SK-N-SH (cell line): ENCODE measurements at regions not wholly inside any gene's neighbourhood (a gene's known extent, or its start where the extent isn't known, plus 50 kb on each side); places are given as distances from the start of the nearest gene placed in this dataset.

Experiments used
- CTCF ChIA-PET: fragments of 300-600, 350-600 bp; formaldehyde crosslinking; extraction: SDS; loops from one replicate; lab custom pipeline; 2021; lab: Yijun Ruan, JAX
- POLR2A ChIA-PET: fragments of 350-600 bp; sonication (Branson Sonifier 250); formaldehyde crosslinking; extraction: SDS; loops from one replicate; lab custom pipeline; 2020; ENCODE audit warnings: antibody characterized with exemption, inconsistent platforms; lab: Yijun Ruan, JAX
- DNase-seq: peaks from one replicate; pipeline ENCODE4 v3.0.0; 2012
- H2AFZ ChIP-seq: fragments of 200-600 bp; sonication (generic); 2 replicates; pipeline ENCODE4 v1.8.1; 2016; ENCODE audit warnings: antibody characterized with exemption, mild to moderate bottlenecking, low read depth
- H3F3A ChIP-seq: fragments of 200-600 bp; sonication (generic); replicated peaks from 2 replicates; pipeline ENCODE3; 2016; ENCODE audit warnings: antibody characterized with exemption, mild to moderate bottlenecking; ENCODE audit not compliant: insufficient read depth
- H3K27ac ChIP-seq, 2 experiments: fragments of 200-500 bp in 1 of 2; fragments of 200-600 bp in 1 of 2; sonication (Bioruptor generic) in 1 of 2; sonication (generic), shearing (Covaris generic) in 1 of 2; 2 replicates each; pipeline versions ENCODE4 v1.5.1 to v1.6.1; 2014 to 2016; ENCODE audit warnings: low read depth in 2 of 2, inconsistent platforms in 1 of 2, low read length in 1 of 2, mild to moderate bottlenecking in 1 of 2, mixed read lengths in 1 of 2
- H3K27me3 ChIP-seq: fragments of 200-600 bp; sonication (generic), shearing (Covaris generic); 2 replicates; pipeline ENCODE4 v1.6.1; 2016; ENCODE audit warnings: mixed run types; ENCODE audit not compliant: insufficient read depth
- H3K36me3 ChIP-seq, 2 experiments: fragments of 200-500 bp in 1 of 2; fragments of 200-600 bp in 1 of 2; sonication (Bioruptor generic) in 1 of 2; sonication (generic) in 1 of 2; replicated peaks in 1 of 2; 2 replicates each; pipeline versions ENCODE3 to v1.5.1; 2014 to 2016; ENCODE audit warnings: low read length in 1 of 2, mild to moderate bottlenecking in 1 of 2; ENCODE audit not compliant: insufficient read depth in 2 of 2, control insufficient read depth in 1 of 2
- H3K4me1 ChIP-seq, 2 experiments: fragments of 200-500 bp in 1 of 2; fragments of 200-600 bp in 1 of 2; sonication (Bioruptor generic) in 1 of 2; sonication (generic), shearing (Covaris generic) in 1 of 2; 2 replicates each; pipeline versions ENCODE4 v1.5.1 to v1.6.1; 2014 to 2016; ENCODE audit warnings: low read depth in 1 of 2, low read length in 1 of 2, mixed run types in 1 of 2; ENCODE audit not compliant: insufficient read depth in 2 of 2, control insufficient read depth in 1 of 2
- H3K4me2 ChIP-seq: fragments of 200-600 bp; sonication (generic), shearing (Covaris generic); 2 replicates; pipeline ENCODE4 v1.6.1; 2017; ENCODE audit warnings: mixed run types
- H3K4me3 ChIP-seq, 2 experiments: fragments of 200-500 bp in 1 of 2; fragments of 200-600 bp in 1 of 2; sonication (Bioruptor generic) in 1 of 2; sonication (generic), shearing (Covaris generic) in 1 of 2; 2 replicates each; pipeline versions ENCODE4 v1.5.1 to v1.8.1; 2014 to 2016; ENCODE audit warnings: low read depth in 2 of 2, inconsistent platforms in 1 of 2, low read length in 1 of 2, mild to moderate bottlenecking in 1 of 2, mixed read lengths in 1 of 2, moderate library complexity in 1 of 2
- H3K79me2 ChIP-seq: fragments of 200-600 bp; sonication (generic); 2 replicates; pipeline ENCODE4 v1.8.1; 2017; ENCODE audit warnings: mild to moderate bottlenecking; ENCODE audit not compliant: insufficient read depth
- H3K9ac ChIP-seq: fragments of 200-600 bp; sonication (generic); 2 replicates; pipeline ENCODE4 v1.6.1; 2017; ENCODE audit warnings: mixed run types
- H3K9me2 ChIP-seq: fragments of 200-600 bp; sonication (generic); 2 replicates; pipeline ENCODE4 v1.6.1; 2017; ENCODE audit warnings: mixed run types
- H3K9me3 ChIP-seq: fragments of 200-600 bp; sonication (generic); 2 replicates; pipeline ENCODE4 v1.6.1; 2017; ENCODE audit warnings: mixed run types, mild to moderate bottlenecking, moderate library complexity
- H4K20me1 ChIP-seq: fragments of 200-600 bp; sonication (generic); 2 replicates; pipeline ENCODE4 v1.6.1; 2017; ENCODE audit warnings: mild to moderate bottlenecking, mixed run types; ENCODE audit not compliant: insufficient read depth
- CHD2 ChIP-seq: fragments of 150-350 bp; IDR thresholded peaks from 2 replicates; pipeline ENCODE4 v1.6.1; 2018; ENCODE audit warnings: low read length; ENCODE audit not compliant: partially characterized antibody
- EZH2phosphoT487 ChIP-seq: fragments of 200-600 bp; sonication (generic); IDR thresholded peaks from 2 replicates; pipeline ENCODE4 v1.6.1; 2017; ENCODE audit warnings: low read depth, mixed run types, mild to moderate bottlenecking, antibody characterized with exemption, moderate library complexity, borderline replicate concordance
- FOSL2 ChIP-seq: IDR thresholded peaks from 2 replicates; pipeline ENCODE4 v1.4.0; 2012; ENCODE audit warnings: low read depth, mild to moderate bottlenecking, moderate library complexity, borderline replicate concordance
- FOXJ3 ChIP-seq: sonication (generic); formaldehyde crosslinking; IDR thresholded peaks from 2 replicates; pipeline ENCODE4 v1.5.1; 2020; ENCODE audit warnings: mild to moderate bottlenecking, missing genetic modification reagents
- FOXM1 ChIP-seq: IDR thresholded peaks from 2 replicates; pipeline ENCODE4 v1.4.0; 2012; ENCODE audit warnings: low read depth, mild to moderate bottlenecking
- GATA2 ChIP-seq: sonication (generic); formaldehyde crosslinking; IDR thresholded peaks from 2 replicates; pipeline ENCODE4 v1.5.0; 2020; ENCODE audit warnings: mild to moderate bottlenecking, missing genetic modification reagents
- JUND ChIP-seq: IDR thresholded peaks from 2 replicates; pipeline ENCODE4 v1.4.0; 2012
- MEF2A ChIP-seq: IDR thresholded peaks from 2 replicates; pipeline ENCODE4 v1.4.0; 2012; ENCODE audit warnings: low read depth, borderline replicate concordance
- NRF1 ChIP-seq: IDR thresholded peaks from 2 replicates; pipeline ENCODE4 v1.6.1; 2012; ENCODE audit warnings: low read depth, mild to moderate bottlenecking, low read length
- POLR2AphosphoS5 ChIP-seq: IDR thresholded peaks from 2 replicates; pipeline ENCODE4 v1.6.1; 2012; ENCODE audit warnings: low read depth, low read length
- RCOR1 ChIP-seq: fragments of 150-350 bp; IDR thresholded peaks from 2 replicates; pipeline ENCODE4 v1.6.1; 2017; ENCODE audit warnings: antibody characterized with exemption, low read length
- TAF1 ChIP-seq: IDR thresholded peaks from 2 replicates; pipeline ENCODE4 v1.6.1; 2012; ENCODE audit warnings: low read depth, mild to moderate bottlenecking, low read length, moderate library complexity, borderline replicate concordance
- TEAD4 ChIP-seq: IDR thresholded peaks from 2 replicates; pipeline ENCODE4 v1.4.0; 2012; ENCODE audit warnings: mild to moderate bottlenecking, borderline replicate concordance; ENCODE audit not compliant: insufficient read depth
- WGBS: methylation state at CpG from one replicate; pipeline ENCODE4 v1.1.6; 2017; ENCODE audit warnings: low lambda C conversion rate; 5-methylcytosine and 5-hydroxymethylcytosine counted together
- TF ChIP-seq, protein P1 (sequence below): fragments of 150-350 bp; IDR thresholded peaks from 2 replicates; pipeline ENCODE4 v1.6.1; 2016; ENCODE audit warnings: mild to moderate bottlenecking, low read depth, low read length
- TF ChIP-seq, protein P2 (sequence below): IDR thresholded peaks from 2 replicates; pipeline ENCODE4 v1.6.1; 2012; ENCODE audit warnings: mild to moderate bottlenecking, low read depth, low read length, moderate library complexity
- TF ChIP-seq, protein P3 (sequence below): fragments of 150-350 bp; IDR thresholded peaks from 2 replicates; pipeline ENCODE4 v1.6.1; 2017; ENCODE audit warnings: antibody characterized with exemption, low read length, low read depth, borderline replicate concordance
- TF ChIP-seq, protein P4 (sequence below): IDR thresholded peaks from 2 replicates; pipeline ENCODE4 v1.4.0; 2012; ENCODE audit warnings: low read depth, borderline replicate concordance
- TF ChIP-seq, protein P5 (sequence below): IDR thresholded peaks from 2 replicates; pipeline ENCODE4 v1.4.0; 2012; ENCODE audit warnings: low read depth

DNA sequence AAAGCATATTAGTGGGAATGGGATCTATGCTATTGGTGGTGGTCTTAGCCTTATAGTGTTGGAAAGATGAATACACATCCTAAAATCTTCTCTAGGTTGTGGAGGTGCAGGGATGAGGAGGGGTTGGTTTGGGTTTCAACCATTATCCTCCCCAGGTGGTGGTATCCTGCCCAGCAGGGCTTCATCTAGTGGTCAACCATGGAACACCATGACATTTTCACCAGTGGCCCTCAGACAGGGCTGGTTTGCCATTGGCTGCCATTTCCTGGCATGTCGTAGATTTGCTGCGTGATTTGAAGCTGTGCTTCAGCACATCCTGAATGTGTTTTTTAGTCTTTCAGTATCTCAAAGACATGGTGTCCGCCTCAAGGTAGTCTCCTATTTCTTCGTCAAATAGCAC is 391.2 kb upstream of the HNRNPA3 start:
- no peaks in the 10 kb centered on the region for H3K27me3 ChIP-seq
- TF ChIP-seq POLR2AphosphoS5 (no peak), TEAD4 (no peak), CHD2 (no peak), GATA2 (CRISPR knock-in tag) (no peak), RCOR1 (no peak), FOSL2 (no peak), TAF1 (no peak), FOXM1 (no peak)
- TF ChIP-seq, protein P1, sequence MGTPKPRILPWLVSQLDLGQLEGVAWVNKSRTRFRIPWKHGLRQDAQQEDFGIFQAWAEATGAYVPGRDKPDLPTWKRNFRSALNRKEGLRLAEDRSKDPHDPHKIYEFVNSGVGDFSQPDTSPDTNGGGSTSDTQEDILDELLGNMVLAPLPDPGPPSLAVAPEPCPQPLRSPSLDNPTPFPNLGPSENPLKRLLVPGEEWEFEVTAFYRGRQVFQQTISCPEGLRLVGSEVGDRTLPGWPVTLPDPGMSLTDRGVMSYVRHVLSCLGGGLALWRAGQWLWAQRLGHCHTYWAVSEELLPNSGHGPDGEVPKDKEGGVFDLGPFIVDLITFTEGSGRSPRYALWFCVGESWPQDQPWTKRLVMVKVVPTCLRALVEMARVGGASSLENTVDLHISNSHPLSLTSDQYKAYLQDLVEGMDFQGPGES: no peak
- TF ChIP-seq, protein P2, sequence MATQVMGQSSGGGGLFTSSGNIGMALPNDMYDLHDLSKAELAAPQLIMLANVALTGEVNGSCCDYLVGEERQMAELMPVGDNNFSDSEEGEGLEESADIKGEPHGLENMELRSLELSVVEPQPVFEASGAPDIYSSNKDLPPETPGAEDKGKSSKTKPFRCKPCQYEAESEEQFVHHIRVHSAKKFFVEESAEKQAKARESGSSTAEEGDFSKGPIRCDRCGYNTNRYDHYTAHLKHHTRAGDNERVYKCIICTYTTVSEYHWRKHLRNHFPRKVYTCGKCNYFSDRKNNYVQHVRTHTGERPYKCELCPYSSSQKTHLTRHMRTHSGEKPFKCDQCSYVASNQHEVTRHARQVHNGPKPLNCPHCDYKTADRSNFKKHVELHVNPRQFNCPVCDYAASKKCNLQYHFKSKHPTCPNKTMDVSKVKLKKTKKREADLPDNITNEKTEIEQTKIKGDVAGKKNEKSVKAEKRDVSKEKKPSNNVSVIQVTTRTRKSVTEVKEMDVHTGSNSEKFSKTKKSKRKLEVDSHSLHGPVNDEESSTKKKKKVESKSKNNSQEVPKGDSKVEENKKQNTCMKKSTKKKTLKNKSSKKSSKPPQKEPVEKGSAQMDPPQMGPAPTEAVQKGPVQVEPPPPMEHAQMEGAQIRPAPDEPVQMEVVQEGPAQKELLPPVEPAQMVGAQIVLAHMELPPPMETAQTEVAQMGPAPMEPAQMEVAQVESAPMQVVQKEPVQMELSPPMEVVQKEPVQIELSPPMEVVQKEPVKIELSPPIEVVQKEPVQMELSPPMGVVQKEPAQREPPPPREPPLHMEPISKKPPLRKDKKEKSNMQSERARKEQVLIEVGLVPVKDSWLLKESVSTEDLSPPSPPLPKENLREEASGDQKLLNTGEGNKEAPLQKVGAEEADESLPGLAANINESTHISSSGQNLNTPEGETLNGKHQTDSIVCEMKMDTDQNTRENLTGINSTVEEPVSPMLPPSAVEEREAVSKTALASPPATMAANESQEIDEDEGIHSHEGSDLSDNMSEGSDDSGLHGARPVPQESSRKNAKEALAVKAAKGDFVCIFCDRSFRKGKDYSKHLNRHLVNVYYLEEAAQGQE: no peak
- TF ChIP-seq, protein P3, sequence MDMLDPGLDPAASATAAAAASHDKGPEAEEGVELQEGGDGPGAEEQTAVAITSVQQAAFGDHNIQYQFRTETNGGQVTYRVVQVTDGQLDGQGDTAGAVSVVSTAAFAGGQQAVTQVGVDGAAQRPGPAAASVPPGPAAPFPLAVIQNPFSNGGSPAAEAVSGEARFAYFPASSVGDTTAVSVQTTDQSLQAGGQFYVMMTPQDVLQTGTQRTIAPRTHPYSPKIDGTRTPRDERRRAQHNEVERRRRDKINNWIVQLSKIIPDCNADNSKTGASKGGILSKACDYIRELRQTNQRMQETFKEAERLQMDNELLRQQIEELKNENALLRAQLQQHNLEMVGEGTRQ: no peak
- TF ChIP-seq, all 33 proteins: peak for 0
- ChIA-PET POLR2A (no interaction called here), CTCF (interaction anchor here (1.0 to 12.2 kb wide), 6 partner anchors 23 to 695 kb away, joined by 3 to 231 read pairs (median 4); no protein-coding TSS in a partner anchor)
- Histone ChIP-seq H3K9me2 (no peaks in the 10 kb centered on the region), H3K27ac (no peak overlapping the region), H3K4me3 (no peak overlapping the region), H3K4me2 (no peak overlapping the region), H3K9ac (no peak overlapping the region), H3K4me1 (no peaks in the 10 kb centered on the region; a peak in 2 of 4 replicates), H4K20me1 (no peaks in the 10 kb centered on the region), H3K9me3 (no peaks in the 10 kb centered on the region), H3K79me2 (no peaks in the 10 kb centered on the region), H2AFZ (no peak overlapping the region), H3K36me3 (no peaks in the 10 kb centered on the region), H3F3A (no peaks in the 10 kb centered on the region)
- 53% methylated on average over 4 of the region's 4 CpGs for WGBS
- DNase-seq: no peak

DNA sequence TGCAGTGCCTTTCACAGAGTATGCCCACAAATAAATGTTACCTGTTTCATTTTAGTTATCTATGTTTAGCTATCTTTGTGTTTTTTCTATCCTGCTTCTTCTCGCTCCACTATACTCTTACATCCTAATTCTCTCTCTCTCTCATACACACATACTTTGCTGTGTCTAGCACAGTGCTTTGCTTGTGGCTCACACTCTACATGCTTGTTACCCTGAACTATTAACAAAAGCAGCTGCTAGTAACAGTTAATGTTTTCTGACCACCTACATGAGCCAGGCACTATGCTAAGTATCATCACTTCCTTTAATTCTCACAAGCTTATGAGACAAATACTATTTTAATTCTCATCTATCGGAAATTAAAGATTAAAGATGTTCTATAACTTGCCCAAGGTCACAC is 390.5 kb upstream of the HNRNPA3 start:
- POLR2A ChIA-PET: no interaction called here
- TF ChIP-seq FOXJ3 (CRISPR knock-in tag): no peak
- no peak for TF ChIP-seq EZH2phosphoT487
- TF ChIP-seq, protein P4, sequence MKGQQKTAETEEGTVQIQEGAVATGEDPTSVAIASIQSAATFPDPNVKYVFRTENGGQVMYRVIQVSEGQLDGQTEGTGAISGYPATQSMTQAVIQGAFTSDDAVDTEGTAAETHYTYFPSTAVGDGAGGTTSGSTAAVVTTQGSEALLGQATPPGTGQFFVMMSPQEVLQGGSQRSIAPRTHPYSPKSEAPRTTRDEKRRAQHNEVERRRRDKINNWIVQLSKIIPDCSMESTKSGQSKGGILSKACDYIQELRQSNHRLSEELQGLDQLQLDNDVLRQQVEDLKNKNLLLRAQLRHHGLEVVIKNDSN: no peak
- no peak for TF ChIP-seq JUND
- no peak for TF ChIP-seq MEF2A
- no peak for TF ChIP-seq NRF1
- TF ChIP-seq, protein P5, sequence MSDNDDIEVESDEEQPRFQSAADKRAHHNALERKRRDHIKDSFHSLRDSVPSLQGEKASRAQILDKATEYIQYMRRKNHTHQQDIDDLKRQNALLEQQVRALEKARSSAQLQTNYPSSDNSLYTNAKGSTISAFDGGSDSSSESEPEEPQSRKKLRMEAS: no peak
- TF ChIP-seq, protein P1: no peak

More for the DNA sequence above, 390.5 kb upstream of the HNRNPA3 start:
- Histone ChIP-seq H3K27me3 (no peaks in the 10 kb centered on the region), H2AFZ (no peak overlapping the region), H3K27ac (no peak overlapping the region), H3K4me2 (no peak overlapping the region), H3F3A (no peaks in the 10 kb centered on the region), H3K9me2 (no peaks in the 10 kb centered on the region), H3K79me2 (no peaks in the 10 kb centered on the region), H3K4me1 (no peaks in the 10 kb centered on the region; a peak in 2 of 4 replicates), H3K9ac (no peak overlapping the region), H3K36me3 (no peaks in the 10 kb centered on the region), H3K9me3 (no peaks in the 10 kb centered on the region), H3K4me3 (no peak overlapping the region), H4K20me1 (no peaks in the 10 kb centered on the region)
- no peak for DNase-seq
- 46% methylated on average over 2 of the region's 2 CpGs for WGBS
- CTCF ChIA-PET: interaction anchor here (1.0 to 12.2 kb wide), 5 partner anchors 22 to 695 kb away, joined by 3 to 231 read pairs (median 5); no protein-coding TSS in a partner anchor
